Activated CD8-positive, alpha-beta memory T cell treated with anti-CD3 and anti-CD28 coated beads for 36 hours (primary cell): ENCODE measurements at regions not wholly inside any gene's neighbourhood (a gene's known extent, or its start where the extent isn't known, plus 50 kb on each side); places are given as distances from the start of the nearest gene placed in this dataset.

ENCODE experiments used
- CTCF ChIA-PET: fragments of 350-600 bp; sonication (Branson Sonifier 250); formaldehyde crosslinking; loops from one replicate; lab custom pipeline; 2021; ENCODE audit warnings: antibody characterized with exemption; lab: Charles Lee
- POLR2A ChIA-PET: fragments of 350-600 bp; sonication (Branson Sonifier 250); formaldehyde crosslinking; loops from one replicate; lab custom pipeline; 2021; ENCODE audit warnings: antibody characterized with exemption; lab: Charles Lee

DNA sequence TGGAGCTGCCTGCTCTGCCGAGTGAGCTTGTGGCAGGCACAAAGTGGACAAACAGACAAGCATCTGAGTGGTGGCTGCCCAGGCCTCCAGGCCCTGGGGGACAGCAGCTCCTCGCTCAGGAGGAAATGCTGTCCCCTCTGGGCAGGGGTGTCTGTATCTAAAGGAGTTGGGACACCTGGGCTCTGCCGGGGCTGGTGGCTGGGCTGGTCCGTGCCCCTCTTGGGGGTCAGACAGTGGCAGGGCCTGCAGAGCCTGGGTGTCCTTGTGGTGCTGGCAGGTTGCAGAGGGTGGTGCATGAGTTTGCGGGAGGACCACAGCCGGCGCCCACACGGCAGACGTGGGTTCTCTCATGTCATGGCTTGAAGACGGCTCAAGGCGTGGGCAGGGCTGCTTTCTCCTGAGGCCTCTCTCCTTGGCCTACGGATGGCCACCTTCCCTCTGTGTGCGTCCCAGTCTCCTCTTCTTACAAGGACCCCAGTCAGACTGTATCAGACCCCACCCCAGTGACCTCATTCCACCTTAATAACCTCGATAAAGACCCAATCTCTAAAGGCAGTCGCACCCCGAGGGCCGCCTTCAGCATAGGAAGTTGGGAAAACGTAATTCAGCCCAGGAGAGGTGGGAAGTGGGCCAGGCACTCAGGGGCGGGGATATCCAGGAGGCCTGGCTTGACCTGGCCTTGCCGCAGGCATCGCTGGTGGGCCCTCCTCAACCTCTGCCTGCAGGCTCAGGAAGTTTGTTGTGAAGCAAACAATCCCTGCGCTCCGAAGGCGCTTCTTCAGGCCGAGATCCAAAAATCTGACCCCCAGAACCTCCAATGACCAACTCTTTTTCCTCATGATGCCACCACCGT, 110.0 kb downstream of the KIF26A start:
- ChIA-PET CTCF (no interaction called here), POLR2A (no interaction called here)

- CTCF ChIA-PET = no interaction called here
- POLR2A ChIA-PET = no interaction called here
Observed at GRCh38 chr14:104249089-104249488, 110.7 kb downstream of the KIF26A start.

DNA sequence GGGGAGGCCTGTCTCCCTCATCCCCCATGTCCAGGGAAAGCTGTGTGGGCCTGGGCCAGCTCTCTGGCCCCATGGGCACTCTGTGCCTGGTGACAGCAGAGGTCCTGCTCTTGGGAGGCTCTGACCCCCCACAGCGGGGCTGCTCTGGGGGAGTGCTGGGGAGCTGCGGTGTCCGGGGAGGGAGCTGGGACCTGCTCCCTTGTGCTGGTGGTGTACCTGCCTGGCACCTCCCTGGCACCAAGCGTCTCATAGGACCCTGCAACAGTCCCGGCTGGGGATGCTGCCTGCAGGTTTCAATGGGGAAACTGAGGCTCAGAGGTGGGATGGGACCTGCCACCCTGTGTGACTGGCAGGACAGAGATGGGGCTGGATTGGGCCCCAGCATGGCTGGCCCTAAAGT, 111.3 kb downstream of the KIF26A start:
- CTCF ChIA-PET = no interaction called here
- POLR2A ChIA-PET = no interaction called here

GRCh38 chr14:104250175-104250574, 111.8 kb downstream of the KIF26A start:
- POLR2A ChIA-PET = no interaction called here
- CTCF ChIA-PET = no interaction called here

GRCh38 chr14:104252256-104253215, 114.1 kb downstream of the KIF26A start:
- ChIA-PET POLR2A (interaction anchor here (0.6 kb wide), 1 partner anchor 324 kb away, joined by 5 read pairs; the partner anchor contains the start of gene TDRD9), CTCF (no interaction called here)

- ChIA-PET CTCF (no interaction called here), POLR2A (no interaction called here)
Observed at GRCh38 chr14:104253223-104253822, 114.9 kb downstream of the KIF26A start.

GRCh38 chr14:104253901-104254353, 115.5 kb downstream of the KIF26A start:
- CTCF ChIA-PET = no interaction called here
- POLR2A ChIA-PET = no interaction called here

DNA sequence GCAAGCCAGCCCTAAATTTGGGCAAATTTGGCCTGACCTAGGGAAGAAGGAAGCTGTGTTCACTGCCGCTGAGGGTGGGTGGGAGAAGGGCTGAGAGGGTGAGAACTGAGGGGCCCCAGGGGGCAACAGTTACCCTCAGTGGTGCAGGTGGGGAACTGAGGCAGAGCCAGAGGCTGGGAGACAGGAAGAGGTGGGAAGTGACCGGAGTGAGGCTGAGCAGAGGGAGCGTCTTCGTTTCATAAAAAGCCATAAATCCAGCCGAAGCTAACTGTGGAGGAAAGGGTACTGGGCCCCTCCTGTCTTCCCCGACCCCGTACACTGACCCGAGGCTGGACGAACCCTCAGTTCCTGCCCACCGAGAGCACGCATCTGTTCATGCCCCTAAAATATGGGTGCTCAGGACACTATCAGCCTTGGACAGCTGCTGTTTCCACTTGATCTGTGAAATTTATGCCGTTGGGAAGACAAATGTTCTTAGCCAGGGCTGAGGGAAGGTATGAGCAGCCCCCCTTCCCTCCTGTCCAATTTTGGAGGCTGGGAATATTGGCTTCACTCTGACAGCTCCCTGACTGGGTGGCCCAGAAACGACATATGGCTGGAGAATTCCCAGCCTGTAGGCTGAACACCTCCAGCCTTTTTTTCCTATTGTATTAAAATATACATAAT, 116.5 kb downstream of the KIF26A start:
- POLR2A ChIA-PET = no interaction called here
- CTCF ChIA-PET = no interaction called here

GRCh38 chr14:104256025-104256424, 117.6 kb downstream of the KIF26A start:
- ChIA-PET POLR2A (no interaction called here), CTCF (no interaction called here)

GRCh38 chr14:104262515-104263514, 124.4 kb downstream of the KIF26A start:
- ChIA-PET POLR2A (no interaction called here), CTCF (no interaction called here)

DNA sequence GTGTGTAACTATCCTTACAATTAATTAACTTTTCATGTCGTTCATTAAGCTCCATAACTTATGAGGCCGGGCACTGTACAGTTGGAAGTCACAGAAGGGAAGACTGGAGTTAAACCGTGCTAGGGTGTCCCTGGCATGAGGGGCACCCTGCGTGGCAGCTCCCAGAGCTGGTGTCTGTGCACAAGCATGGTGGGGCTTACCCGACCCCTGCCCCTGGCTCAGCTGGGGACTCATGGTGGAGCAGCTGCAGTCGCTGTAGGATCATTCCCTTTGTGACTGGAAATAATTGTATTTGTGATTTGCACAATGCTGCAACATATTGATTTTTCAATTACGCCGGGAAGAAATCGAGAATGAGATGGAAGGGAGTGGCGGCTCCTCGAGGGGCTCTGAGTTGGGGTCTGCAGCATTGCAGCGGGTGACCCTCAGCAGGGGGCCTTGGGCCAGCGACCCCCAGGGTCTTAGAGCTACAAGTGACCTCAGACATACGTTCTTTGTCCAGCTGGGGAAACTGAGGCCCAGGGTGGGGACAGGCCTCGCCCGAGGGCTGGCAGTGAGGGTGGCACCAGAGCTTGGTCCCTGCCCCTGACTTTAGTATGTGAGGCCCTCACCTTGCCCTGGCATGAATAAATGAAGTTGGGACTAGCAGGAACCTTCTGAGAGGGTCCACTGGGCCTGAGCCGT, 125.4 kb downstream of the KIF26A start:
- POLR2A ChIA-PET = no interaction called here
- CTCF ChIA-PET = no interaction called here

- POLR2A ChIA-PET = no interaction called here
Observed at GRCh38 chr14:104264495-104265265, 126.3 kb downstream of the KIF26A start.

DNA sequence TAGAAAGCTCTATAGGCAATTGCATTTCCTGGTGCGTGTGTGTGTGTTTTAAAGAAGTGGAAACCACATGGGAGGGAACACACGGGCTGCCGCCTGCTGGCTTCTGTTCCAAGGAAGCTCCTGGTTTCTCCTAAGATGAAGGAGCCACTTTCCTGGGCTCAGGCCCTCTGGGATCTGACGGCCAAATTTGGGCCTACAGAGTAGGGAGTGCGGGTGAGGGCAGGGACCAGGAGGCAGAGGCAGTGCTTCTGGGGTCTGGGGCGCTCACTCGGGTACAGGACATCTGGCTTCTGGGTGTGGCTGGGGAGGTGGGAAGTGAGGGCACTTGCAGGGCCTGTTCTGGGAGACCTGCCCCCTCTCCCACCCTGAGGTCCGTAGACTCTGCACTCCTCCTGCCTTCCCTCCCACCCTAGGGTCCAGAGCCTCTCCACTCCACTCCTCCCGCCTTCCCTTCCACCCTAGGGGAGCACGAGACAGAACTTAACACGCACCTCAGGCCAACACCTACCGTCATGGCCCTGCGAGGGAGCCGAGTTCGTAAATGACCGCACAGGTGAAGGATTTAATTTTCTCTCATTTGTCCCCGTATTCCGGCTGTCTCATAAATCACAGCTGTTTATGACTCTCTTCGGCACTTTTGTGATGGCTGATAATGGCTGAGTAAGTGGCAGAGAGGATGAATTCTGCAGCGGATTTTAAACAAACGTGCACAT, 127.7 kb downstream of the KIF26A start:
- POLR2A ChIA-PET = no interaction called here
- CTCF ChIA-PET = no interaction called here

More at GRCh38 chr14:104264495-104265265, 126.3 kb downstream of the KIF26A start:
- CTCF ChIA-PET = no interaction called here

GRCh38 chr14:104266631-104267575, 128.5 kb downstream of the KIF26A start:
- CTCF ChIA-PET = no interaction called here
- POLR2A ChIA-PET = no interaction called here

- CTCF ChIA-PET = no interaction called here
- POLR2A ChIA-PET = no interaction called here
Observed at GRCh38 chr14:104267895-104268294, 129.5 kb downstream of the KIF26A start.
